ENCODE measurements at regions not wholly inside any gene's neighbourhood (a gene's known extent, or its start where the extent isn't known, plus 50 kb on each side); places are given as distances from the start of the nearest gene placed in this dataset.

GRCh38 chr6:80942911-80943310 lies 809.6 kb downstream of the TENT5A start:
- no peak for TF ChIP-seq EZH2 (IDR thresholded peaks at IDR 0.05; ENCODE audit: borderline replicate concordance)
- TF ChIP-seq, protein P1, sequence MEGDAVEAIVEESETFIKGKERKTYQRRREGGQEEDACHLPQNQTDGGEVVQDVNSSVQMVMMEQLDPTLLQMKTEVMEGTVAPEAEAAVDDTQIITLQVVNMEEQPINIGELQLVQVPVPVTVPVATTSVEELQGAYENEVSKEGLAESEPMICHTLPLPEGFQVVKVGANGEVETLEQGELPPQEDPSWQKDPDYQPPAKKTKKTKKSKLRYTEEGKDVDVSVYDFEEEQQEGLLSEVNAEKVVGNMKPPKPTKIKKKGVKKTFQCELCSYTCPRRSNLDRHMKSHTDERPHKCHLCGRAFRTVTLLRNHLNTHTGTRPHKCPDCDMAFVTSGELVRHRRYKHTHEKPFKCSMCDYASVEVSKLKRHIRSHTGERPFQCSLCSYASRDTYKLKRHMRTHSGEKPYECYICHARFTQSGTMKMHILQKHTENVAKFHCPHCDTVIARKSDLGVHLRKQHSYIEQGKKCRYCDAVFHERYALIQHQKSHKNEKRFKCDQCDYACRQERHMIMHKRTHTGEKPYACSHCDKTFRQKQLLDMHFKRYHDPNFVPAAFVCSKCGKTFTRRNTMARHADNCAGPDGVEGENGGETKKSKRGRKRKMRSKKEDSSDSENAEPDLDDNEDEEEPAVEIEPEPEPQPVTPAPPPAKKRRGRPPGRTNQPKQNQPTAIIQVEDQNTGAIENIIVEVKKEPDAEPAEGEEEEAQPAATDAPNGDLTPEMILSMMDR (IDR thresholded peaks at IDR 0.05; ENCODE audit: poor library complexity), result no peak

Measured in hepatocyte (in vitro differentiated cells).